Type B pancreatic cell (in vitro differentiated cells): ENCODE measurements at regions not wholly inside any gene's neighbourhood (a gene's known extent, or its start where the extent isn't known, plus 50 kb on each side); places are given as distances from the start of the nearest gene placed in this dataset.

ENCODE experiments used
- DNase-seq: peaks from one replicate; pipeline ENCODE4 v3.0.0; 2021; ENCODE audit warnings: mixed read lengths; ENCODE audit not compliant: unreplicated experiment; ENCODE audit errors: extremely low spot score
- H3K27ac Mint-ChIP-seq: 2 replicates; pipeline ENCODE4 v1.8.0; 2021; ENCODE audit warnings: mild to moderate bottlenecking, mixed read lengths
- H3K27me3 Mint-ChIP-seq: 2 replicates; pipeline ENCODE4 v1.8.0; 2021; ENCODE audit warnings: mixed read lengths
- H3K36me3 Mint-ChIP-seq: 2 replicates; pipeline ENCODE4 v1.8.0; 2021; ENCODE audit warnings: mixed read lengths
- H3K4me1 Mint-ChIP-seq: one replicate; pipeline ENCODE4 v1.8.0; 2021; ENCODE audit warnings: mixed read lengths; ENCODE audit not compliant: unreplicated experiment
- H3K4me3 Mint-ChIP-seq: 2 replicates; pipeline ENCODE4 v1.8.0; 2021; ENCODE audit warnings: mild to moderate bottlenecking, mixed read lengths
- H3K9me3 Mint-ChIP-seq: 2 replicates; pipeline ENCODE4 v1.8.0; 2021; ENCODE audit warnings: mixed read lengths
- TF ChIP-seq, protein P1 (sequence below): fragments of 200-600 bp; sonication (generic); conservative IDR thresholded peaks from 2 replicates; pipeline ENCODE4 v1.5.0; 2021; ENCODE audit warnings: antibody characterized with exemption, mild to moderate bottlenecking

- Mint-ChIP-seq H3K4me1 (no peaks in the 10 kb centered on the region), H3K36me3 (no peaks in the 10 kb centered on the region), H3K4me3 (no peak overlapping the region), H3K27me3 (no peaks in the 10 kb centered on the region), H3K9me3 (peaks cover under 1% of the 10 kb centered on the region), H3K27ac (no peak overlapping the region)
- DNase-seq: no peak
- TF ChIP-seq, protein P1, sequence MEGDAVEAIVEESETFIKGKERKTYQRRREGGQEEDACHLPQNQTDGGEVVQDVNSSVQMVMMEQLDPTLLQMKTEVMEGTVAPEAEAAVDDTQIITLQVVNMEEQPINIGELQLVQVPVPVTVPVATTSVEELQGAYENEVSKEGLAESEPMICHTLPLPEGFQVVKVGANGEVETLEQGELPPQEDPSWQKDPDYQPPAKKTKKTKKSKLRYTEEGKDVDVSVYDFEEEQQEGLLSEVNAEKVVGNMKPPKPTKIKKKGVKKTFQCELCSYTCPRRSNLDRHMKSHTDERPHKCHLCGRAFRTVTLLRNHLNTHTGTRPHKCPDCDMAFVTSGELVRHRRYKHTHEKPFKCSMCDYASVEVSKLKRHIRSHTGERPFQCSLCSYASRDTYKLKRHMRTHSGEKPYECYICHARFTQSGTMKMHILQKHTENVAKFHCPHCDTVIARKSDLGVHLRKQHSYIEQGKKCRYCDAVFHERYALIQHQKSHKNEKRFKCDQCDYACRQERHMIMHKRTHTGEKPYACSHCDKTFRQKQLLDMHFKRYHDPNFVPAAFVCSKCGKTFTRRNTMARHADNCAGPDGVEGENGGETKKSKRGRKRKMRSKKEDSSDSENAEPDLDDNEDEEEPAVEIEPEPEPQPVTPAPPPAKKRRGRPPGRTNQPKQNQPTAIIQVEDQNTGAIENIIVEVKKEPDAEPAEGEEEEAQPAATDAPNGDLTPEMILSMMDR: no peak
These were observed 887.0 kb upstream of the CELF2 start for GRCh38 chr10:10130686-10131085.

- Mint-ChIP-seq H3K9me3 (no peaks in the 10 kb centered on the region), H3K27me3 (no peaks in the 10 kb centered on the region), H3K4me3 (no peak overlapping the region), H3K36me3 (no peaks in the 10 kb centered on the region), H3K27ac (no peak overlapping the region), H3K4me1 (no peaks in the 10 kb centered on the region)
- no peak for DNase-seq
- TF ChIP-seq, protein P1: no peak
These were observed 885.7 kb upstream of the CELF2 start for GRCh38 chr10:10132009-10132408.

DNA sequence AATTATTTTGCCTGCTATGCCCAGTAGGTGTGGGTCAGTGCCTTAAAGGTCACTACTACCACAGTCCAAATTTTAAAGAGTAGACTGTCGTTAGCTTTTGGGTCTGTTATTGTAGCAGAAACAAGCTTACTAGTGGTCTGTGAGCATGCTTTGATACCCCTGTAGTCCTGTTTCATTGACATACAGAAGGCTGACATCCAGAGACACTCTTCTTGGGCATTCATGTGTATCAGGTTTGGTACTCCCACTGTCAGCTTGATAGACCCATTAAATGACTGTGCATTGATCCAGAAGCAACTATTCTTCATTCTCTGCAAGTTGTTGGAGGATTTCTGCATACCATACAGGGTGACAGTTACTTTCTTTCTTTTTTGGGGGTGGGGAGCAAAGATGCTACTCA, 884.4 kb upstream of the CELF2 start:
- no peaks in the 10 kb centered on the region for H3K9me3 Mint-ChIP-seq
- H3K27ac Mint-ChIP-seq: no peak overlapping the region
- no peaks in the 10 kb centered on the region for H3K36me3 Mint-ChIP-seq
- no peaks in the 10 kb centered on the region for H3K27me3 Mint-ChIP-seq
- TF ChIP-seq, protein P1: no peak
- no peak overlapping the region for H3K4me3 Mint-ChIP-seq
- DNase-seq: no peak
- H3K4me1 Mint-ChIP-seq: no peaks in the 10 kb centered on the region

GRCh38 chr10:10138685-10139084, 879.0 kb upstream of the CELF2 start:
- TF ChIP-seq, protein P1: no peak
- no peak for DNase-seq
- Mint-ChIP-seq H3K9me3 (no peaks in the 10 kb centered on the region), H3K4me3 (no peak overlapping the region), H3K4me1 (no peaks in the 10 kb centered on the region), H3K27me3 (peaks cover 4% of the 10 kb centered on the region), H3K27ac (no peak overlapping the region), H3K36me3 (no peaks in the 10 kb centered on the region)

DNA sequence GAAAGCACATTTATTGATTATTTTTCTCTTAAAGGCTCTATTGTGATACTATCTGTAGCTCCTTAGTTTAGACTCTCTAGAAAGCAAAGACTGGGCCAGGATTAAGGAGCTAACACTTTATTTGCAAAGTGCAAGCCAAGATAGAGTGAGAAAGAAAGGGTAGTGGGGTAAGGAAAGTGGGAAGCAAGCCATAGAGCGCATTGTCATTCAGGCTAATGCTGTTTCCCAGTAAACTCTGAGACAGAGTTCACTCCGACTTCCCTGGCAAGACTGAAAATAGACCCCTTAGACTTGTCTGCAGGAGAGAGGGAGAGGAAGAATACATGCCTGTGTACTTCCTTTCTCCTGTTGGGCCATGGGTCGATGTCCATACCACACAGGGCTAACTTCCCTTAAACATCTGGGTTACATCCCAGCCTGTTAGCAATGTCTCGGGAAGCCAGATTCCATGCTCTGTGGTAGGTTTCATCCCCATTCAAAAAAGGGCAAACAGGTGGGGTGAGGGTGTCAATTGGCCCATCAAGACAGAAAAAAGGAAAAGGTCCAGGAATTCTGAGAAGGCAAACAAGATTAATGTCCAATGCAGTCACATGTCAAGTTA, 875.8 kb upstream of the CELF2 start:
- Mint-ChIP-seq H3K27me3 (peaks cover 6% of the 10 kb centered on the region), H3K9me3 (no peaks in the 10 kb centered on the region), H3K4me1 (no peaks in the 10 kb centered on the region), H3K27ac (no peak overlapping the region), H3K4me3 (no peak overlapping the region), H3K36me3 (no peaks in the 10 kb centered on the region)
- no peak for DNase-seq
- TF ChIP-seq, protein P1: no peak

DNA sequence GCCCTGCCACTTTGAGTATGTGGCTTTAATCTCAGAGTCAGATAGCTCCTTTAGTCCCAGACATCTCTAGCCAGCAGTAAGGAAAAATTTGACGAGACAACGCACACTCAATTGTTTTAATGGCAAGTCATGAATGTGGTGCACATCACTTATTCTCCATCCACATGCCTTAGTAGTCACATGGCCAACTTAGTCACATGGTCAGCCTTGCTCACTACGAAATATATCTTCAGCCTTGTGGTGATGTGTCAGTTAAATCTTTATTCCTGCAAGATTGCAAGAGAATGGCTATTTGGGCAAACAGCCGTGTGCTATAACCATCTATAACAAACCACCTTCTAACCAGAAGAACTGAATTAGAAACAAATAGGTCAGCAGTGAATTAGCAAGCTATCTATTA, 871.1 kb upstream of the CELF2 start:
- Mint-ChIP-seq H3K36me3 (no peaks in the 10 kb centered on the region), H3K9me3 (peaks cover 7% of the 10 kb centered on the region), H3K27ac (no peak overlapping the region), H3K4me3 (no peak overlapping the region), H3K4me1 (no peaks in the 10 kb centered on the region), H3K27me3 (peaks cover 4% of the 10 kb centered on the region)
- TF ChIP-seq, protein P1: no peak
- DNase-seq: no peak
